Endothelial cell of hepatic sinusoid (primary cell): ENCODE measurements at regions not wholly inside any gene's neighbourhood (a gene's known extent, or its start where the extent isn't known, plus 50 kb on each side); places are given as distances from the start of the nearest gene placed in this dataset.

Source experiments
- in situ Hi-C: cut with HindIII; loops from 2 replicates; pipeline ENCODE4 v1.10.0; 2017; ENCODE audit warnings: low sequenced_read_pairs

DNA sequence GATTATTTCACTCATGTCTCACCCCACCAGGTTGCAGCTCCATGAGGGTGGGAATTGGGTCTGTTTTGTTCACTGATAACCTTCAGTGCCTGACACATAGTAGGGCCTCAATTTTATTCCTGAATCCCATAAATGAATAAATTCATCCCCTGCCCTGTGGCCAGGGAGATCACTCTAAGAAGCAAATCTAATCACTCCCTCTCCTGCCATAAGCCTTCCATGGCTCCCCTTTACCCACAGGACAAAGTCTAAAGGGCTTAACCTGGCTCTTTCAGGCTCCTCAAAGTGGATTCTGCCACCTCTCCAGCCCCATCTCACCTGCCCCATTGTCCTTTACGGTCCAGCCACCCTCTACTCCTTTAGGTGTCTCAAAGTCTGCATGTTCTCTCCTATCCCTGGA is 141.8 kb upstream of the PTPN1 start:
- in situ Hi-C loops, result no loop called here

DNA sequence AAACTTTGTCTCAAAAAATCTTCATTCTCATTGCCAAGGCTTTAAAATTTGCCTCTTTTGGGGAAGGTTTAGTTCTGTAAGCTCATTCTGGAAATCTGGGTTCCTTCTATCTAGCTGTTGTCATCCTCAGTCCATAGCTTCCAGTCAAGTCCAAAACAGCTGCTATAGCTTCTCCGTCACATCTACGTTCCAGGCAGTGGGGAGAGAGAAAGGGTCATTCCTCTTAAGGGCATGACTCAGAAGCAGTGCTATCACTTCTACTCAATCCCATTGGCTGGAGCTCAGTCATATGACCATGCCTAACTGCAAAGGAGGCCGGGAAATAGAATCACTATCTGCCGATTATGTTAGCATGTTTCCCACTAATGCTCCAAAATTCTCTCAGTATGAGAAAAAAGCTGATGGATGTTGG is 141.4 kb upstream of the PTPN1 start:
- in situ Hi-C loops, result no loop called here

GRCh38 chr20:50369225-50370035 is 140.8 kb upstream of the PTPN1 start:
- in situ Hi-C loops, result no loop called here

DNA sequence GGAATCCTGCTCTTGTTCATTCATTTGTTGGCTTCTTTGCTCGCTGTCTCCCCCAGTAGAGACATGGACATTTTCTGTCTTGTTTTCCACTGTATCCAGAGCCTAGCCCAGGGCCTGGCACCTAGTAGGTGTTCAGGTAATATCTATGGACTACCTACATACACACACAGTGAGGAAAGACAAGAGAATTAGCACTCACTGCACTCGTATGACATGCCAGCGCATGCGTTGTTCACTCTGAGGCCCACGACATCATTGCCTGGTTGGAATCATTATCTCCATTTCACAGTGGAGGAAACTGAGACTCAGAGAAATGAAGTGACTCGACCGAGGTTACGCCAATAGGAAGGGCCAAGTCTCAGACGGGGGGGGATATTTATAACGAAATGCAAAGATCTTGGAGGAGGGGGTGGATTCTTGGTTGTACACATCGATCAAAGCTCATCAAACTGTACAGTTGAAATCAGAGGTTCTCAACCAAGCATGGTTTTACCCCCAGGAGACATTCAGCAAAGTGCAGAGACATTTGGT is 140.1 kb upstream of the PTPN1 start:
- in situ Hi-C loops, result no loop called here

DNA sequence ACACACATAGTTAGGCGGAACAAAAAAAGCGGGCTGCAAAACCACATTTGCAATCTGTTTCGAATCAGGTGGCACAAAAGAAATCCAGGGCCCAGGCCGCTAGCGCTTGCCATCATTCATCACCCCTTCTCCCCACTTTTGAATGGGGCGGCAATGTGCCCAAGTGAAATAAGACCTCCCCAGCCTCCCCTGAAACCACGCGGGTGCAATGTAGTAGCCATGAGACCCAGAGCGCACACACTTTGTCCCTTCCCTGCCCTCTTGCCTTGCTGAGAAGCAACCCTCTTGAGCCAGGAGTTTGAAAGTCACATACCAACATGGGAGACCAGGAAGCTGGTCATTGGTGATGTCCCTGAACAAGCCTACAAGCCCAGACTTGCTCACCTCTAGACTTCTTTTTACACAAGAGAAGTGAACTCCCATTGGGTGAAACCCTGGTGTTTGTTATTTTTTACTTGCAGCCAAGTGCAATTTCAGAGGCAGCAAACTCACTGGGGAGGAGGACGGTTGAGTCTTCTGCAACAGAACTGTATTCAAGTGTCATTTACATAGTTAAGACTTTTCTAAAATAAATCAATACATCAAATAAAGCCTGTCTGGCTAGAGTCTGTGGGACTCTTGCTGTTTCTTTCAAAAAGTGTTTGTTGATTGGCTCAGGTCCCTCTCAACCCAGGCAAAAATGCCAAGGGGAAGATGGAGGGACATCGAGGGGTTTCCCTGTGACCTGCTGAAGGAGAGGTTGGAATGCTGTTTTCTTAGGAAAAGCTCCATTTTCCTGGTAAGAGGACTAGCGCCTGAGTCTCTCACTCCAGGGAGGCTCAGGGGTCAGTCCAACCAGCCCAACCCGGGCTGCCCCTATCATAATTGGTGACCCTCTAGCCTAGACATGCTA is 138.1 kb upstream of the PTPN1 start:
- in situ Hi-C loops, result no loop called here

DNA sequence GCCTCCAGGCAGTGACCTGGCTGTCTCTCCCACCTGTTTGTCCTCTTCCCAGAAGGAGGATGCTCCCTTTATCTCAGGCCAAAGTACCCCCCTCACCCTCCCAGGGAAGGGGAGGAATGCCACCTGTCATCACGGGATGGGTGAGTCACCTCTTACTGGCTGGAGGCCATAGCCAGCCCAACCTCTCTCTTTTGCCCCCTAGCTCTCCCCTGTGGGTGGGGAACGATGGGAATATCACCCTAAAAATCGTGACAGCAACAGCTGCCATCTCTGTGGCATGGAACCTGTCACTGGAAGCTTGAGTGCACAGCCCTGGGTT is 137.5 kb upstream of the PTPN1 start:
- in situ Hi-C loops, result no loop called here

GRCh38 chr20:50373674-50374286 is 136.4 kb upstream of the PTPN1 start:
- in situ Hi-C loops, result no loop called here

DNA sequence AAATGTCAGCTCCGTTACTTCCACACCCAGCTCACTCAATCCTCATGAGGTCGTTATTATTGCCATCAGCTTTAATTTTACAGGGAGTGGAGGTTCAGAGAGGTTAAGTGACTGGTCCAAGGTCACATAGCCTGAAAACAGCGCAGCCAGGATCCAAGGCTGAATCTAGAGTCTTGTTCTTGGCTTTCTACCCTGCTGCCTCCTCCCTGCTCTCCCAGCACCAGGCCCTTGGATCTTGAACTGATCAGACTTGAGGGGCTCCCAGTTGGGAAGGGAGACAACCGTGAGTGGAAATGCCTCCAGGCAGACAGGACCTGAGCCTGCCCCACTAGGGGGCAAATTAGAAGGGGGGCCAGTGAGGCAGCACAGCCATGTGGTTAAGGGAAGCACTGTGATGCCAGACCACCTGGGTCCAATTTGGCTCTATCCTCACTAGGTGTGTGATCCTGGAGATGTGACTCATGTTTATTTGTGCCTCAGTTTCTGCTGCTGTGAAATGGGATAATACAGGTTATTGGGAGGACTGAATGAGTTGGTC is 135.6 kb upstream of the PTPN1 start:
- in situ Hi-C loops, result no loop called here

GRCh38 chr20:50376179-50376887 is 133.8 kb upstream of the PTPN1 start:
- in situ Hi-C loops, result no loop called here

DNA sequence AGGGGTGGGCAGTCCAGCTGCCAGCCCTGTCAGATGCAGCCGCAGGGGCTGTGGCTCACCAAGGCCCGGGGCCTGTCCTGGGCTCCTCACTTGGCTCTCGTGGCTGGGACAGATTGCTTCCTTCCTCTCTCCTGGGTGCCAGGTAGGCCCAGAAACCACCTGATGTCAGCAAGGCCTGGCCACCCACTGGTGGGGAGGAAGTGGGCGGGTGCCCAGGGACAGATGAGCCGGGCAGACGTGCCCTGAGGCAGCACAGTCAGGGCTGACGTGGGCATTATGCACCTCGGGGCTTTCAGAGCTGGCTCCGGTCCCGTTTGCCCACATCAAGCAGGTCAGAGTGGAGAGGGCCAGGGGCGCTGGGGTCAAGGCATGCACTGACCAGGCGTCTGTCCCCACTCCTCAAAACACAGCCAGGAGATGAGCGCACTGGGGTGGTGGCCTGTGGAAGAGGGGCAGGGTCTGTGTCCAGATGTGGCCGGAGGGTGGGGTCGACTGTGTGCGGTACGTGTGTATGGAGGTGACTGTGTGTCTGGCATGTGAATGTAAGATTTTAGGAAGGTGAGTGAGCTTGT is 133.2 kb upstream of the PTPN1 start:
- in situ Hi-C loops, result no loop called here

DNA sequence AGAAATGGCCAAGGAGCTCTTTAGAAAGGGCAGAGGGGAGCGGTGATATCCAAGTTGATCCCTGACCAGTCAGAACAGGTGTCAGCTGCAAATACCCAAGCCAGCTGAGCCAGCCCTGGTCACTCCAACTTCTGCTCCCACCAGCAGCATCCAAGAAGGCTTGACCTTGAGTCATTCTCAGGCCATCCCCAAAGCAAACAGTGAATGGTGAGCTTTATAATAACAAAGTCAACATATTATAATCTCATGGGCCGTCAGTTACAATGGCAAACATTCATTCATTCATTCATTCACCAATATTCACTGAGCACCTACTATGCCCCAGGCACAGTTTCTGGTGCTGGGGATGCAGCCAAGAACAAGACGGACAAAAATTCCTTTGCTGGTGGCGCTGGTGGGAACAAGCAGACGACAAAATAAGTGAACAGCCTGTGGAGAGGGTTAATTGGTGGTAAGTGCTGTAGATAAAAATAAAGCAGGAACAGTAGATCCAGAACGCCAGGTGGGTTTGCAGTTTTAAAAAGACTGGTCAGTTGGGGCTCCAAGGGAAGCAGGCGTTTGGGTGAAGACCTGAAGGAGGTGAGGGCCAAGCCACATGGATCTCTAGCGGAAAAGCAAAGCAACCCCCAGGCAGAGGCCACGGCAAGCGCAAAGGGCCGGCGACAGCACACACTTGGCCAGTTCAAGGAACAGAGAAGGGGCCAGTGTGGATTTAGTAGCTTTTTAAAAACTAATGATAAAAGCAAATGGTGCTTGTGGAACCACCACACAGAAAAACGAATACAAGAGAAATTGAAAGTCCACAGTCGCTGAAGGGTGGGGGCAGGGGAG is 131.8 kb upstream of the PTPN1 start:
- in situ Hi-C loops, result no loop called here

GRCh38 chr20:50379049-50379990 is 130.9 kb upstream of the PTPN1 start:
- in situ Hi-C loops, result no loop called here

DNA sequence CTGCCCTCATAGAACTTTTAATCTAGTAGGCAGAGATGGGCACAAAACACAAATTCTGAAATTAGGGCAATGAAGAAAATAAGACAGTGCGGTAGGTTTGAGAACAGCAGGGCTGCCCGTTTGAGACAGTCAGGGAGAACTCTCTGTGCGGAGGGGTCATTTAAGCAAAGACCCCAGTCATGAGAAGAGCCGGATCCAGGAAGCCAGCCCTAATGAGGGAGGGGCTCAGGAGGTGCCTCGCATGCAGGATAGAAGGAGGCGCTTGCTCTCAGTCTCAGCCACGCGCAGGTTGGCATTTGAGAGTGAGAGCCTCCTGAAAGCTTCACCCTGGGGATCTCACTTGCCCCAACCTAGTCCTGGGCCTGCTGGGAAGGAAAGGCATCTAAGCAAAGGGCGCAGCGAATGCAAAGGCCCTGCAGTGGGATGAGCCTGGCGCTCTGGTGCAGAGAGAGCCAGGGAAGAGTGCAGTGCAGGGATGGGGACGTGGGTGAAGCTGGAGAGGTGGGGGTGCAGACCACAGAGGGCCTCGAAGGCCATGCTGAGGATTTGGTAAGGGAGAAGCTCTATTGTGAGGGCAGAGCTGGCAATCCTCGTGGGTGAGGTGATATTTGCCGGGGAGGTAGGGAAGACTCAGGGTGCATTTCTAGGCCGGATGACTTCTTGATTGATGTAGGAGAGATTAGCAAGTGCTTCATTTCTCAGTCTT is 130.0 kb upstream of the PTPN1 start:
- in situ Hi-C loops, result loop anchor here (5.0 kb wide), 2 partner anchors 58 to 93 kb away; no protein-coding TSS in a partner anchor

DNA sequence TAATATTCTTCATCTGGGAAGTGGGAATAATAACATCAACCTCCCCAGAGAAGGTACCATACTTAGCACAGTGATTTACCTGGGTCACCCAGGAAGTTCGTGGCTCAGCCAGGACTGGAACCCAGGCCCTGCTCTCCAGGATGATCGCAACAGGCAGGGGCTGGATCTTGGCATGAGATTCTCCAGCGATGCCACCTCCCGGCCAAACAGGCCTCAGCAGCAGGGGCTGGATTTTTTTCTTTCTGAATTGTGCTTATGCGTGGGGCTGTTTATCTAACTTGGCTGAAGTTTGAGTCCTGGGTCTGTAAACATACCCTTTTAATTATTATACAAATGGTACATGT is 129.5 kb upstream of the PTPN1 start:
- in situ Hi-C loops, result loop anchor here (5.0 kb wide), 2 partner anchors 58 to 93 kb away; no protein-coding TSS in a partner anchor

- in situ Hi-C loops, result loop anchor here (5.0 kb wide), 2 partner anchors 59 to 94 kb away; no protein-coding TSS in a partner anchor
Observed at GRCh38 chr20:50381075-50381732, 129.0 kb upstream of the PTPN1 start.

DNA sequence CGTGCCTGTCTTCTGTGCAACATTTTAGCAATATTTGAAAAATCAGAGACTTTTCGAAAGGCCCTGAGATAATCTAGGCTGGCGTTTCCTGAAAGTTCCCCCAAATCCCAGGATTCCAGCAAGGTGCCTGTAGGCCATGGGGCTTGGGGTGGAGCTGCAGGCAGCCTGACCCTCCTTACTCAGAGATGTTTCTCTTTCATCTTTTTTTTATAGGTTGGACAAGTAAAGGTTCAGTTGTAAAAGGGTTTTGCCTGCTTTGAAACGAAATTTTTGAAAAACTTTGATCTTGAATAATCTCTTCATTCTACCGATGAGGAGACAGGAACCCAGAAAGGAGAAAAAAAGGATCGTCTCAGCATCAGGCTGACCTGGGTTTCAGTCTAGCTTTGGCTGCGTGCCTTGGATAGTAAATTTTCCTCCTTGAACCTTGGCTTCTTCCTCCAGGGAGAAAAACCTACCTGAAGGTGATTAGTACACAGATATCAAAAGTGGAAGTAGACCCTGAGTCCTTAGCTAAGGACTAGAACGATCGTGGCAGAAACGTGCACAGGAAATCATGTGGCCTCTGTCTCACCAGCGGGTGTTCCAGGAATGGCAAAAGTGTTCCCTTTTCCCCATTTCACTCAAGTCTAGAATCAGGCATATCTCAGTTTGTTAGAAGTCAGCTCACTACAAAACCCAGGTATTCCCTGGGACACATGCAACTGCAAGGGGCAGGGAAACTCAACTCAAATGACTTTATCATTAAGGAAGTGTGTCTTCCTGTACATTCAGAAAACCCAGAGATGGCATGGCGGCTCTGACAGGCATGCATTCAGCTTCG is 128.2 kb upstream of the PTPN1 start:
- in situ Hi-C loops, result loop anchor here (5.0 kb wide), 2 partner anchors 60 to 95 kb away; no protein-coding TSS in a partner anchor
